DND-41 (cell line): ENCODE measurements at regions not wholly inside any gene's neighbourhood (a gene's known extent, or its start where the extent isn't known, plus 50 kb on each side); places are given as distances from the start of the nearest gene placed in this dataset.

Experiments used
- EZH2 ChIP-seq: IDR thresholded peaks from 3 replicates; pipeline ENCODE4 v1.6.1; 2012; ENCODE audit warnings: borderline replicate concordance, low read depth, mild to moderate bottlenecking, moderate library complexity, low read length, inconsistent platforms; ENCODE audit not compliant: severe bottlenecking
- TF ChIP-seq, protein P1 (sequence below): IDR thresholded peaks from 2 replicates; pipeline ENCODE4 v1.5.1; 2012; ENCODE audit warnings: borderline replicate concordance, low read length, moderate library complexity, mild to moderate bottlenecking; ENCODE audit not compliant: poor library complexity, severe bottlenecking; ENCODE audit errors: extremely low read depth

DNA sequence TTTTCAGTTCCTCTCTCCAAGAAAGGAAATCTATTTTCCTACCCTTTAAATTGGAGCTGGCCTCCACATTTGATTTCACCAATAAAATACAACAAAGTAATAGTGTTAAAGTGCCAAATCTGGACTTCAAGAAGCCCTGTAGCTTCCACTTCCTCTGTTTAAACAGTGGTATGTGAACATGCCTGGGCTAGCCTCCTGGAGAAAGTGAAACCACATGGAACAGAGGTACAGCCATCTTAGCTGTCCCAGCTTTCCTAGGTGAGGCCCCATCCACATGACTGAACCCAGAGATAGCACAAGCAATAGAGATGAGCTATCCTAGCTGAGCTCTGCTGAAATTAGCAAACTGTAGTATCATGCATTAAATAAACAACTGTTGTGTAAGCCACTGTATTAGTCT lies 131.8 kb upstream of the VCX start:
- TF ChIP-seq, protein P1, sequence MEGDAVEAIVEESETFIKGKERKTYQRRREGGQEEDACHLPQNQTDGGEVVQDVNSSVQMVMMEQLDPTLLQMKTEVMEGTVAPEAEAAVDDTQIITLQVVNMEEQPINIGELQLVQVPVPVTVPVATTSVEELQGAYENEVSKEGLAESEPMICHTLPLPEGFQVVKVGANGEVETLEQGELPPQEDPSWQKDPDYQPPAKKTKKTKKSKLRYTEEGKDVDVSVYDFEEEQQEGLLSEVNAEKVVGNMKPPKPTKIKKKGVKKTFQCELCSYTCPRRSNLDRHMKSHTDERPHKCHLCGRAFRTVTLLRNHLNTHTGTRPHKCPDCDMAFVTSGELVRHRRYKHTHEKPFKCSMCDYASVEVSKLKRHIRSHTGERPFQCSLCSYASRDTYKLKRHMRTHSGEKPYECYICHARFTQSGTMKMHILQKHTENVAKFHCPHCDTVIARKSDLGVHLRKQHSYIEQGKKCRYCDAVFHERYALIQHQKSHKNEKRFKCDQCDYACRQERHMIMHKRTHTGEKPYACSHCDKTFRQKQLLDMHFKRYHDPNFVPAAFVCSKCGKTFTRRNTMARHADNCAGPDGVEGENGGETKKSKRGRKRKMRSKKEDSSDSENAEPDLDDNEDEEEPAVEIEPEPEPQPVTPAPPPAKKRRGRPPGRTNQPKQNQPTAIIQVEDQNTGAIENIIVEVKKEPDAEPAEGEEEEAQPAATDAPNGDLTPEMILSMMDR, result no peak
- TF ChIP-seq EZH2, result no peak
